ENCODE measurements at regions not wholly inside any gene's neighbourhood (a gene's known extent, or its start where the extent isn't known, plus 50 kb on each side); places are given as distances from the start of the nearest gene placed in this dataset.

GRCh38 chr16:59432896-59433295 is 698.8 kb upstream of the GOT2 start:
- TF ChIP-seq CTCF (IDR thresholded peaks at IDR 0.05) (no peak), POLR2A (IDR thresholded peaks at IDR 0.05) (no peak)

Measured in uterus (tissue), 2 donors.